Thyroid gland (tissue), 4 donors: ENCODE measurements at regions not wholly inside any gene's neighbourhood (a gene's known extent, or its start where the extent isn't known, plus 50 kb on each side); places are given as distances from the start of the nearest gene placed in this dataset.

Experiments used
- DNase-seq, 2 donors: peaks; one replicate each; pipeline ENCODE4 v3.0.0-alpha.2; 2019
- H3K27ac ChIP-seq, 3 donors: fragments of 200-600 bp; sonication (generic); 1 replicate in 2 of 3; 2 replicates in 1 of 3; pipeline ENCODE4 v1.5.1; 2016 to 2019; ENCODE audit warnings: mild to moderate bottlenecking in 1 of 3, moderate library complexity in 1 of 3
- H3K27me3 ChIP-seq: fragments of 200-600 bp; sonication (generic); one replicate; pipeline ENCODE4 v1.5.1; 2019
- H3K36me3 ChIP-seq, 2 donors: fragments of 200-600 bp; sonication (generic); one replicate each; pipeline ENCODE4 v1.5.1; 2016 to 2019
- H3K4me1 ChIP-seq, 2 donors: fragments of 200-600 bp; sonication (generic); one replicate each; pipeline ENCODE4 v1.5.1; 2017 to 2019
- H3K4me3 ChIP-seq, 3 donors: fragments of 200-600 bp; sonication (generic); replicated peaks in 1 of 3; 1 replicate in 2 of 3; 2 replicates in 1 of 3; pipeline ENCODE4 v1.5.1; 2016; ENCODE audit warnings: mild to moderate bottlenecking in 1 of 3
- H3K9me3 ChIP-seq: fragments of 200-600 bp; sonication (generic); one replicate; pipeline ENCODE4 v1.5.1; 2017
- CTCF ChIP-seq, 6 experiments: fragments of 200-600 bp in 3 of 6; fragments of 450-650 bp in 3 of 6; sonication (generic) in 3 of 6; IDR thresholded peaks; one replicate each; pipeline ENCODE4 v1.5.1; 2016 to 2019; ENCODE audit warnings: antibody characterized with exemption in 6 of 6, mild to moderate bottlenecking in 2 of 6, inconsistent platforms in 1 of 6, moderate library complexity in 1 of 6
- POLR2A ChIP-seq, 2 donors: fragments of 450-650 bp; IDR thresholded peaks; one replicate each; pipeline ENCODE4 v1.6.1; 2017; ENCODE audit warnings: antibody characterized with exemption in 2 of 2, mild to moderate bottlenecking in 2 of 2, moderate library complexity in 1 of 2
- WGBS, 2 donors: methylation state at CpG; one replicate each; pipeline ENCODE4 v1.1.5; 2017; 5-methylcytosine and 5-hydroxymethylcytosine counted together
- intact Hi-C: fragments of 100-400 bp; cut with DNase I; formaldehyde crosslinking; loops from one replicate; pipeline ENCODE4 v1.15.1; 2023

DNA sequence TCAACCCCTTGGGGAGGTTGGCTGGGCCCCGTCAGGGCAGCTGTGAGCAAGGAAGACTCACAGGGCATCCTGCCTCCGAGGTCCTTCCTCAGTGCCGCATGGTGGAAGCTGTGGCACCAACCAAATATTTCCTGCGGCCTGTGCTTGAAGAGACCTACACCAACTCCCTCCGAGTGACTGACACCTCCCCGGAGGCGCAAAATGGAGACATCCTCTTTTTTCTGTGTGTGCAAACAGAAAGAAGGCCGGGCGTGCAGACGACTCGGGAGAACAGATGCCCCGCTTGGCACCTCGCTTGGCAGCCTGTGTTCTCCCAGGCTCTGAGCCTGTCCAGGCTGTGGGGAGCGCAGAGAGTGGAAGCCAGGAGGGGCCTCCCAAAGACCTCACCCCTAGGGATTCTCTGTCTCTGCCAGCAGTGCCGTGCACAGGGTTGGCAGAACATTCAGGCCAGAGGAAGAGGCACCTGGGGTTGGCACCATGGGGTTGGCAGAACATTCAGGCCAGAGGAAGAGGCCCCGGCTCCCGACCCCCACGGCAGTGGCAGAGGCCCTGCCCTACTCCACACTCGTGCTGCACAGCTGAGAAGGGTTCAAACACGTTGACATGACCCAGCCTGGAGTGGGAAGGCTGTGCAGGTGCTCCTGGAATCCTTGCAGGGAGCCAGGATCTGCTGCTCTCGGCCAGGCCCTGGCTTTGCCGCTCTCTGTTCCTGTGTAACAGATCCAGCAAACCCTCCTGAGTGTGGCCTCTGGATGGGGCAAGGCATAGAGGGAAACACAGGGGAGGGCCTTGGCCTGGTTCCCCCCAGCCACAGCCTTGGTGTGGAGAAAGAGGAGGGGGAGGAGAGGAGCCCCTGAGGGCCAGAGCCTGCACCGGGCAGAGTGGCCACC is 805.5 kb downstream of the BRD1 start:
- DNase-seq, result no peak
- H3K27ac ChIP-seq, result no peak overlapping the region
- no peaks in the 10 kb centered on the region for H3K4me1 ChIP-seq
- intact Hi-C loops, result no loop called here
- no peaks in the 10 kb centered on the region for H3K9me3 ChIP-seq
- H3K36me3 ChIP-seq, result no peaks in the 10 kb centered on the region
- H3K4me3 ChIP-seq, result no peak overlapping the region
- WGBS, 2 donors, result 84 to 88% methylated on average over 14 to 15 of the region's 23 CpGs
- no peaks in the 10 kb centered on the region for H3K27me3 ChIP-seq
- TF ChIP-seq CTCF (IDR thresholded peaks at IDR 0.05) (no peak), POLR2A (IDR thresholded peaks at IDR 0.05) (no peak)

GRCh38 chr22:49021131-49021925 is 806.3 kb downstream of the BRD1 start:
- Histone ChIP-seq H3K4me1 (no peaks in the 10 kb centered on the region), H3K4me3 (no peak overlapping the region), H3K36me3 (no peaks in the 10 kb centered on the region), H3K9me3 (no peaks in the 10 kb centered on the region), H3K27me3 (no peaks in the 10 kb centered on the region), H3K27ac (no peak overlapping the region)
- TF ChIP-seq CTCF (IDR thresholded peaks at IDR 0.05) (no peak), POLR2A (IDR thresholded peaks at IDR 0.05) (no peak)
- 77 to 83% methylated on average over 11 to 12 of the region's 27 CpGs for WGBS, 2 donors
- no peak for DNase-seq
- intact Hi-C loops, result no loop called here

- H3K4me1 ChIP-seq, result no peaks in the 10 kb centered on the region
- TF ChIP-seq POLR2A (IDR thresholded peaks at IDR 0.05) (no peak), CTCF (IDR thresholded peaks at IDR 0.05) (no peak)
- 76 to 80% methylated on average over 15 of the region's 15 CpGs for WGBS, 2 donors
- no peaks in the 10 kb centered on the region for H3K36me3 ChIP-seq
- DNase-seq, result no peak
- no peaks in the 10 kb centered on the region for H3K27me3 ChIP-seq
- no peak overlapping the region for H3K4me3 ChIP-seq
- intact Hi-C loops, result no loop called here
- H3K27ac ChIP-seq, result no peak overlapping the region
- no peaks in the 10 kb centered on the region for H3K9me3 ChIP-seq
These were observed 807.6 kb downstream of the BRD1 start for GRCh38 chr22:49019737-49020713.

DNA sequence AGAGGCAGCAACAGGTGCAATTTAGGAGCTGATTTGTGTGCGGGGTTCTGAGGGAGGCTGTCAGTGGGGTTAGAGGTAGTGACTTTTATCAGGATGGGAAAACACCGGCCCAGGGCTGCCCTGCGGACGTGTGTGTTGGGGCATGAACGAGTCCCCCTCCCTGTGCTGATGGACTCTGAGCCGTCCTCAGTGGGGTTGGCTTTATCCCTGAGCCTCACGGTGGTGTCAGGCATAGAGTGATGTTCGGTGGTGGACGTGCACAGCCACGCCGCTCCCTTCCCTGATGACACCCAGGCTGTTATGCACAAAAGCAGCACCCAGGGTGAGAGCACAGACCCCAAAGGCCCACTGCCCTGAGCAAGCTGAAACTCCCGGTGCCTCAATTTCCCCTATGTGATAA is 809.1 kb downstream of the BRD1 start:
- Histone ChIP-seq H3K36me3 (no peaks in the 10 kb centered on the region), H3K9me3 (no peaks in the 10 kb centered on the region), H3K4me3 (no peak overlapping the region), H3K4me1 (no peaks in the 10 kb centered on the region), H3K27ac (no peak overlapping the region), H3K27me3 (no peaks in the 10 kb centered on the region)
- no peak for TF ChIP-seq POLR2A (IDR thresholded peaks at IDR 0.05)
- TF ChIP-seq CTCF (IDR thresholded peaks at IDR 0.05), result no peak
- 69 to 82% methylated on average over 6 to 12 of the region's 12 CpGs for WGBS, 2 donors
- intact Hi-C loops, result no loop called here
- DNase-seq, result no peak
